ENCODE measurements at regions not wholly inside any gene's neighbourhood (a gene's known extent, or its start where the extent isn't known, plus 50 kb on each side); places are given as distances from the start of the nearest gene placed in this dataset.

DNA sequence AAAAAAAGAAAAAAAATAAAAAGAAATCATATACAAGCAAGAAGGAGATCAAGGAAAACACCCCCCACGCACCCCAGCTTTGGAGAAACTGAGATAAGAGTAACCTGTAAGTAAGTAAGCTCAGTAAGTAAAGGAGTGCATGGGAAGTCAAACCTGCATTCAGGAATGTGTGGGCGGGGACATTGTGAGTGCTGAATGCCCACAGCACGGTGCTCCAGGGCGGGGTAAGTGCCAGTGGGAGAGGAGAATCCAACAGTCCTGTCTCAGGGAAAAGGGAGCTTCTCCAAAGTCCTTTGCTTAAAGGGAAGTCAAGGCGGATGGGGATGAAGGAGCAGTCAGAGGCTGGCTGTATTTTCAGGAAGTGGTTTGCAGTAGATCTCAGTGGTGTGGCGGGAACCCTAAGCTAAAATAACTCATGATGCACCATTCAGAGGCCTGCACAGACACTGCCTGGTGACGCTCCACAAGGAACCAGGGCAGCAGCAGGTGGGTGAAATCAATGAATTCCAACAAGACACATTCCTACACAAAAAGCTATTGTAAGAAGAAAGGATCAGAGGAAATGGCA lies 368.0 kb downstream of the QKI start:
- no peak for DNase-seq

DNA sequence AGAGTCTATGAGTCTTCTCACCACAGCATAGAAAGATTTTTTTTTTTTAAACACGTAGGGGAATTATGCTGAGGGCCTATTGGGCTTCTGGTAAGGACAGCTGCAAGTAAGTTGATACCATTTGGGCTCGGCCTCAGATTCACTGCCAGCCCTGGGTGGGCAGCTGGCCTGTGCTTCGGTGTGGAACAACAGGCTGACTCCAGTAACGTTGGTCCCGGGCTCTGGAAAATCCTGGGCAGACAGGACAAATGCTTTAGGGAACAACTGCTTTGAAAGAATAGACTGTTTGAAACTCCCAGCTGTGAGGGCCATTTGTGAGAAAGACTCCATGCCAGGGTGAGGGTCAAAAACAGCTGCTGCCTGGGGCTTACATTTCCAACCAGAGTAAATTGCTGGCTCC lies 366.5 kb downstream of the QKI start:
- DNase-seq, result peak in 25 of 56 donors; percentile 5 to 63 (median 21)

DNA sequence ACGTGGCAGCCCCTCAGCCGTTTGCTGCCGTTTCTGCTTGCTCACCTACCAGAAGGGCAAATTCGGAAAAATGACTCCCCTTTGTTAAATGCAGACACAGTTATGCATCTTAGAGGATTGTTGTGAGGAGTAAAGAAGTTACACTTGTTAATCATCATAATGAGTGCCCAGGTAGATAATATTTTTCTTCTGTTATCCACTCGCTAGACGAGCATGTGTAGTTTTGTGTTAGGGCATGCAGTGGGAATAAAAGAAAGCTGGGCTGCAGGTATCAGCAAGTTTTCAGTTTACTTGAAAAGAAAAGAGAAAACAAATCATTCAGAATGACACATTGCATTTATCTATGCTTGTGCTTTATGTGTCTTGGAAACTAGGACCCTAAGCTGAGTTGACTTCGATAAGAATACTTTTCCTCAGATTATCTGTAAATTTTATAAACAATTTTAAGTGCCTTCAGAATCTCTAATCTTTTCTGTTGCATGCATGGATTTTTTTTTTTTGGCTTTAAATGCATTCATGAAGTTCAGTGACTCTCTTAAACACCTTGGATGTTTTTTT lies 365.3 kb downstream of the QKI start:
- DNase-seq, result no peak

DNA sequence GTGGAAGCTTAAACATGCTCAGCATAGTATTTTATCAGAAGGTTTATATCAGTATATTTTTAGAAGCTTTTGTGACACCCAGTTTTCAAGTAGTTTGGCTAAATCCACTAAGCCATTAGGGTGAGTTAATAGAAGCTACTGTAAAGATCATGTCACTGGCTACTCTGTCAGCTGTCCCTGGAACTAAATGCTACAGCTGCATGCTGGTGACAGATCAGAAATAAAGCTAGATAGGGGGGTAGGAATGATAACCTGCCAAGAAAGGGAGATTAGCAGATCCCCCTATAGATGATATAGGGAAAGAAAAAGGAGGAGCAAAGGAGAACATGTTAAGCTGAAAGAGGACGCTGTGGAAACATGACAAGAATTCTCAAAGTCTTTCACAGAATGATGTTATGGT lies 363.2 kb downstream of the QKI start:
- no peak for DNase-seq

DNA sequence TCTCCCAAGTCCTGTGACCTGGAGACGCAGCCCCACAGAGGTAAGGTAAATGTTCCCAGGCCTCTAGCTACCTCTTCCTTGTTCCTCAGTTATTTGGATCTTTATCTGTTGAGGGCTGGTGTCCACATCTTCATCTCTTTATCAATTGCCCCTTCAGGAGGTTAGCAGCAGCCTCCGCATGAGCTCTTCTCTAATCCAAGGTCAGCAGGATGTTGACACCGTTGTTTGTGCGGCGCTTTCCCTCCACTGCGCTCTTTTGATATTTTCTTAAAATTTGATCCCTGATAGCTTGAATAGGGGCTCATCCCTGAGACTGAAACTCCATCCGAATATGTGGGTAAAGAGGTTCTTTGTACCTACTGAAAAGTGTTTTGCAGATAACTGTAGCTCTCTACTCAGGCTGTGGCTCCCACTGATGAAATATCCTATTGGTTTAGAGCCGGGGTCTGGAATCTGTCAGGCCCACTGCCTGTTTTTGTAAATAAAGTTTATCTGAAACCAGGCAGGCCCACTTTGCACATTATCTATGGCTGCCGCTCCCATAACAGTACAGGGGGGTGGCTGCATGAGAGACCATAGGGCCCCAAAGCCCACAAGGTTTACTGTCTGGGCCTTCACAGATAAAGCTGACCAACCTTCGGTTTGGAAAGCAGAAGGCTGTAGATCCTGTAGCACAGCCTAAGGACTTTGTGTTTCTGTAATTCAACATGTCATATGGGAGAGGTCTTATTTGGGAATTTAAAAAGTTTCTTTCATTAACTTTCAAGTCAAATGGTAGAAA lies 362.6 kb downstream of the QKI start:
- no peak for DNase-seq

DNA sequence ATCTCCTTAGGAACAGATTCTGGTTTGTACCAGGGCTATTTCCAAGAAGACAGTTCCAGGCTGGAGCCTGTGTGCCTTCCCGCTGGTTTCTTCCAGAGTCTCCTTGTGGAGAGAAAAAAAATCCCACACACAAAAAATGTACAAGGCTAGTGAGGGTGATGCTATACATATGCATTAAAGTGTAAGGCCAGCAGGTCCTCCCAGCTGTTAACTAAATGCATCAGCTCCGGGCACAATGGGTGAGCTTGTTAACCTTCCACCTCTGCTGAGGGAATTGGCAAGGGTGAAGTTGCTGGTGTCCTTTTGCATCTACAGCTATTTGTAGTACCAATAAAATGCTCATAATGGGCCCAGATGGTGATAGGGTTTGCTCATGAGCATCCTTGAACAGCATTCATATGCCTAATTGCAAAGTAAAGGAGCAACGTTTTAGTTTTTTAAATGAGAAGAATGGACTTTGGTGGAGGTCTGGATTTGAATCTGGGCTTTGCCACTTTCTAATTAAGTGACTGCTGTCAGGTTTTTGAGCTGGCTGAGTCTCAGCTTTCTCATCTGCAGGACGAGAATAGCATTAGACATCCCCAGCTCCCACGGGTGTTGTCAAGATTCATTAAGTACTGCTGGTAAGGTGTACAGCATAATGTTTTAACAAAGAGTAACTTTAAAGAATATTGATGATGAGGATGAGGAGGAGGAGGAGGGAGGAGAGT lies 361.8 kb downstream of the QKI start:
- no peak for DNase-seq

DNA sequence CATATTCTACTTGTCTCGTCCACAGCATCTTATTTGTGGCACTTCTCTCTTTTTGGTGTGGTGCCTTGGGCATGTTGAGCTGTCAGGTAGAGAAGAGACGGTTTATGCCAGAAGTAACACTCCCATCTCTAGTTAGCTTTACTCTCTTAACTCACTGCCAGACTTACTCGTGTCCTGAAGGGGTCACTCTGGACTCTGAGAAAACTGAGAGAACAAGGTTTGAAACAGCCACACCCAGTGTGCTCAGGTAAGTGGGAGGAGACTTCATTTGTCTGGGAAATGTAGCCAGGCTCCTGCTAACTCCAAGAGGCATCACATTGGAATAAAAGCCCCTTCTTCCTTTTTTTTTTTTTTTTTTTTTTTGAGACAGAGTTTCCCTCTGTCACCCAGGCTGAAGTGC lies 360.8 kb downstream of the QKI start:
- no peak for DNase-seq

DNA sequence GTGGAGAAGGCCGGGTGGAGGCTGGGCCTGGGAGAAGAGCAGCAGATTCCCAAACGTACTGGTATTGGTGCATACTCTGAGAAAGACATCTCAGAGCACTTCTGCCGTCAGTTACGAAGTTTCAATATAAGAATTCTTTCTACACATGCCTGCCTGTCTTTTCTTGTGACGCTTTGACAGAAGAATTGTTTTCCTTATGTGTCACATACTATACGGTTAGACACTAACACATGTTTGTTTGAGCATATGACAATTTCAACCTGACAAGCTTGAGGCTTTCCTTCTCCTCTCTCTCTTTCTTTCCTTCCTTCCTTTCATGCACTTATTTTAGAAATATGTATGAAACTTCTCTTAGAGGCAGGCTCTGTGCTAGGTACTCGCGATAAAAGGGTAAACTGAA lies 360.0 kb downstream of the QKI start:
- no peak for DNase-seq

DNA sequence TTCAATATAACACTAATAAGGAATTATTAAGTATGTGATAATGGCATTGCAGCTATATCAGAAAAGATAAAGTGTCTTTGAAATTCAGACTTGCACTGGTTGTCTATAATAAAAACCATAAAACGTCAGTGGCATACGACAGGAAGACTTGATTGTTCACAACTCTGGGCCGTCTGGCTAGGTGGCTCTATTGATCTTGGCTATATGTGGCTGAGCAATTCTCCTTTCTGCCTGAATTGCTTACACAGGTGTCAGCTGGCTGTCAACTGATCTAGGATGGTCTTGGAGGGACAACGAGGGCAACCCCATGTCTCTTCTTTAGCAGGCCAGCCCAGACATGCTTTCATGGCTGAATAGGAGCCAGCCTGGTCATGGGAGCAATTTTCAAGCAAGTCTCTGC lies 359.1 kb downstream of the QKI start:
- no peak for DNase-seq

DNA sequence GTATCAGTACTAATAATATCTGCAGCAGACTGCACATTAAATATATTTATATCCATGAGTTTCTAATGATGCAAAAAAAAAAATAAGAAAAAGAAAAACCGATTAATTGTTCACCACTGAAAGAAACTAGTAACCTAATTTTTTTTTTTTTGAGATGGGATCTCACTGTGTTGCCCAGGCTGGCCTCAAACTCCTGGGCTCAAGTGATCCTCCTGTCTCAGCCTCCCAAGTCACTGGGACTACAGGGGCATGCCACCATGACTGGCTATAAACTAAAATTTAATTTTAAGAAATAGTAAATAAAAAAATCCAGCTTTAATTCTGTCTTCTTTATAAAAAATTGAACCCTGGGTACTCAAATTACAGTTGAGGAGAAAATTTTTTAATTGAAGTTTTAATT lies 358.2 kb downstream of the QKI start:
- DNase-seq, result no peak

DNA sequence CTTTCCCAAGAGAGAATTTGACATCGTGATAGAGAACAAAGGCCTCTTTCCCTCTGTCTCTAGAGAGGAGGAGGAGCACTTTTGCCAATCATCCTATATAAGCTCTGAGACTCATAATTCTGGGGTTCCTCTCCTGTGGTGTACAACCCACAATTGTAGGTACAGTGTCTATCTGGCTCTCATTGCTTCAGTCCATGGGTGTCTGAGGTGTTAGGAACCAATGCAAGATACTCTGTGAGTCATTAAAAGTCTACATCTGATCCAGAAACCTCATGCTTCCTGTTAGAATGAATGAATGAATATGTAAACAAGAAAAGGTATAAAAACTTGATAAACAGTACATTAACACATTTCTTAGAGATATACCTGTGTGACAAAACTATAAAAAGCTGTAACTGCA lies 356.7 kb downstream of the QKI start:
- DNase-seq, result no peak

DNA sequence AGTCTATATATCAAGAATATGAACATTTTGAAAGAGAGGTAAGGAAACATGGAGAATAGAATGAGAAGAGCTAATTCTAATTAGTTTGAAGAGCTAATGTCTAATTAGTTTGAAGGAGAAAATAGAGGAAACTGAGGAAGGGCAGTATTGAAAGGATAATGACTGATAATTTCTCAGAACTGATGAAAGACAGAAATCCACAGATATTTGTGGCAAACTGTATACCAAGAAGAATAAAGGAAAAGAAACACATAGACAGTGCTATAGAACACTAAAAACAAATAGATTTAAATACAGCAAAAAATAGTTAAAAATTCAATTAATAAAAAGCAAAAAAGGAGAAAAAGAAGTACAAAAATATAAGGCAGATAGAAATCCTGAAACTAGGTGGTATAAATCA lies 354.4 kb downstream of the QKI start:
- no peak for DNase-seq

DNA sequence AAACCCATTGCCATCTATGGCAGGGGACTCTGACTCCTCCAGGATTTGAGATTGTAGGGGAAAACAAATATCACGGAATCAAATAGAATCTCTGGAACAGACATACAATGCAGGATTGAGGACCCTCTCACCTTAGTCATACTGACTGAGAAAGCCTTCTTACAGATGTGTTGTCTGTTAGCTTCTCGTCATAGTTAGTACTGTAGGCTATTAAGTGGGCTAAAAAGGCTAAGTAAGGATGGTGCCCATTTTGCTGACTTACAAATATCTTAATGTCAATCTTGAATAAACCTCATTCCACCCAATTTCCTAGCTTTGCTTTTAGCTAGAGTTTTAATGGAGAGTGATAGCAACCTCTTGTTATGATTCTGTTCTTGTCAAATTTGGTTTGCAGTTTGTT lies 352.4 kb downstream of the QKI start:
- no peak for DNase-seq

DNA sequence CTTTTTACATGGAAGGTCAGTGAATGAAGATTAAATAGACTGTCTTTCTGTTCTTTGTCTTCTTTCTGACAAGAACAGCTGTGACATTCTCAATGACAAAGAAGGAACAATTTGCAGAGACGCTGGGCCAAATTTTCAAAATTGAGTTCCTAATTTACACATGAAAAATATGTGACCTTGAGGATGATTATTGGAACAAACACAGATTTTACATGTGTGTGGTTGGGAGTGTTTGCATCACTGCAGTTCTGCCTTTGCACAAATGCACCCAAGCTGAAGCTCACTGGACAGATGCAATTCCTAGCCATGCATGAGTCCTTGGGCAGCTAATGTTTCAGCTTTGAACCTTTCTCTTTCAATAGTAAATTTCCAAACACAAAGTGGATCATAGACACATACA lies 350.8 kb downstream of the QKI start:
- no peak for DNase-seq

DNA sequence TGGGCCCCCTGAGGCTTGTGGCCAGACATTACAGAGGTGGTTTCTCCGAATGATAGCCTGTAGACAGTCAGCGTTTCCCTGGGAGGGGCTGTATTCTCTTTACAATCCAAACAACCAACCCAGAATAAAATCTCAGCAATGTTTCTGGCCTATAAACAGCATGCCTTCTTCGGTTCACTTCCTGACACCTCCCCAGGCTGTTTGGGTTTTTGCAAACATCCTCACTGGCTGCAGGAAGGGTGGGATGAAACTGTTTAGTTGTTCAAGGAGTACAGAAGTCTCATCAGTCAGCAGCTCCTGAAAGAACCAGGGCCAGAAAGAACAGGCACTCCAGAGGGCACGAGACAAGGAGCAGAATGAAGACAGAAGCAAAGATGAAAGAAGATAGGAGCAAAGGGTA lies 350.0 kb downstream of the QKI start:
- no peak for DNase-seq

DNA sequence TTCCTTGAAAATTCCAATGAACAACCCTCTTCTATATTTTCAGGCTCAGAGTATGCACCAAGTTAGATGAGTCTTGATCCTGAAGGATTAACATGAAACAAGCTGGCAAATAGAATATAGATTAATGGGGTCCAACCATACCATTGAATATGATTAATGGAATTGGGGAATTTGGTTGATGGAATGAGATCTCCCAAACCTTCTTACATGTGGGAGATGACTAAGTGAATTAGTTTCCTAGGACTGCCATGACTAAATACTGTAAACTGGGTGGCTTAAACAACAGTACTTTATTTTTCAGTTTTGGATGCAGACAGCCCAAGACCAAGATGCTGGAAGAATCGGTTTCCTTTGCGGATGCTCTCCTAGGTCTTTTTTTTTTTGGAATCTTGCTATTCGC lies 347.0 kb downstream of the QKI start:
- DNase-seq, result no peak

DNA sequence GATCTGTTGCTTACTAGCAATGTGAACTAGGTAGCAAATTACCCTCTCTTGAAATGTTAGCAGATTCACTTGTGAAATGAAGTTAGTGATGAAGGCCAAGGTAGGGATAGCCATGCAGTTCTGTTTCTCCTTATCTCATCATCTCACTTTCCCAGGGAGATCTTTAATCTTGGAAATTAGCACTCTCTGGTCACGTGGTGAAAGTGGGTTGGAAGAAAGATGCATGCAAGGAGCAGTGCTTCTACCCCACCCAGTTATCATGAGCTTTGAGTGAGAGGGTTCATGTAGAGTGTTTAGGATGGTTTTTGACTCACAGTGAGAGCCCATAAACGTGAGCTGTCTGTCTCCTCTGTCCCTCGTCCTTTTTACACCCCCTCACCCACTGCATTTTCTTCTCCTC lies 346.3 kb downstream of the QKI start:
- DNase-seq, result no peak

DNA sequence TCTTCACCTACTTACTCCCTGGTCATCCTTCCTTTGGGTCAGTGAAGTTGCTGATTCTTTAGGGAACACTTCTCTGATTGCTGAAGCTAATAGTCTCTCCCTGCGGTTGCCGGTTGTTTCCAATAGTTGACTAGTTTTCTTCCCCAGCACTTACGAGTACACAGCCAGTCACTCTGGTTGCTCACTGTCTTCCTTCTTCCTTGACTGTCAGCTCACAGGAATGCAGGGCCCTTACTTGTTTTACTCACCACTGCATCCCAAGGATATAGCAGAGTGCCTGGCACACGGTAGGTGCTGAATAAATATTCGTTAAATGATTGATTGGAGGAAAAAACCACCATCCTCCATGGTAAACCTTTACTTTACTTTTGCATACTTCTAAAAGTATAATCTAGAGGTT lies 345.0 kb downstream of the QKI start:
- DNase-seq, result no peak

DNA sequence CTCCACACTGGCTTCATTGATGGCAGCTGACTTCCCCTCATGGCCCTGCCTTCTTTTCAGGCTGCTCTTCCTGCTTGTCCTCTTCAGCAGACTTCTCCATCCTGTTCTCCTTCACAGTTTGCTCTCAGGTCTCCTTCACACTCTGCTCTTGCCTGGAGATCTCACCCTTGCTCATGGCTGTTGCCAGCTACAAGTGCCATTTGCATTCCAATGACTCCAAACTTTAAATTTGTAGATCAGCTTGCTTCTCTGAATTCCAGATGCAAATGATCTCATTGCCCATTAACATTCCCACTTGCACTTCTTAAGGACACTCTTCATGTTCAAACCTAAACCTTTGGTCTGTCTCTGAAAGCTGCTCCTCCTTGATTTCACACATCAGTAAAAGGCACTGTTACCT lies 343.0 kb downstream of the QKI start:
- no peak for DNase-seq

DNA sequence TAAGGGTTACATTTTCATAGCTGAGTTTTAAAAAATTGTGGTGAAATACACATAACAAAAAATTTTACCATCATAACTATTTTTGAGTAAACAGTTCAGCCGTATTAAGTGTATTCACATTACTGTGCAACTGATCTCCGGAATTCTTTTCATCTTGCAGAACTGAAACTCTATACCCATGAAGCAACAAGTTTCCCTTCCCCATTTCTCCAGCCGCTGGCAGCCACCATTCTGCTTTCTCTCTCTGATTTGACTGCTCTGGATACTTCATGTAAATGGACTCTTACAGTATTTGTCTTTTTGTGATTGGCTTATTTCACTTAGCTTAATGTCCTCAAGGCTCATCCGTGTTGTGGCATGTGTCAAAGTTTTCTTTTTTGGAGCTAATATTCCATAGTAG lies 341.6 kb downstream of the QKI start:
- DNase-seq, result no peak

DNA sequence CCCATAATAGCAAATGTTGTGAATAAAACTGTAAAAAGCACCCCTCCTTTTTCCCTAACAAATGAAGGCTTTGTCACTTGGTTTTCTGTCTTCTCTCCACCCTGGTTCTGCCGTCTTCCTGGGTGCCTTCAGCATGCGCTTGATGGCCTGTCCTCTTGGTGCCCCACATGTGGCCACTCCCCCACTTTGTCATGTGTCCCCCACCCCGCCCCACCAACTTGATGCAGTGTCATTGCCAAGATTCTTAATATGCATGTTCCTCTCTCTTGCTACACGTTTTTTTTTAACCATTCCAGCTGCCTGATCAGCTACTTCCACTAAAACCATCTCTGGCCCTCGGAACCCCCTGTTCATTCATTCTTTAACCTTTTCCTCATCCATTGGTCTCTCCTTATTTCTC lies 340.3 kb downstream of the QKI start:
- no peak for DNase-seq

DNA sequence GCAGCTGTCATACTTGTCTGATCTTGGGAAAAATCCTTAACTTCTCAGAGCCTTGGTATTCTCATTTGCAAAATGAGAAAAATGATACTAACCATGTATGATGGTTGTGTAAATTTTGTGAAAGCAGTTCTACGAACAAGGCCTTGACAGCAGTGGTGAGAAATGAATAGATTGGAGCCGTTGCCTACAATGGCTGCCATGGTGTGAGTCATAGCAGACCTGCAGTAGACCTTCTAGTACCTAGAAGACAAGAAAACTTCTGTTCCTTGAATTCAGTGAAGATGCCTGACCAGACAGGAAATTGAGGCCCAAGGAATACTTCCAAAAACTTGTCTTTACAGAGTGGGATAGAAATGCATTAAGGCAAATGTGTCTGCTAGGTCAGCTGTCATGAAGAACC lies 338.9 kb downstream of the QKI start:
- no peak for DNase-seq

DNA sequence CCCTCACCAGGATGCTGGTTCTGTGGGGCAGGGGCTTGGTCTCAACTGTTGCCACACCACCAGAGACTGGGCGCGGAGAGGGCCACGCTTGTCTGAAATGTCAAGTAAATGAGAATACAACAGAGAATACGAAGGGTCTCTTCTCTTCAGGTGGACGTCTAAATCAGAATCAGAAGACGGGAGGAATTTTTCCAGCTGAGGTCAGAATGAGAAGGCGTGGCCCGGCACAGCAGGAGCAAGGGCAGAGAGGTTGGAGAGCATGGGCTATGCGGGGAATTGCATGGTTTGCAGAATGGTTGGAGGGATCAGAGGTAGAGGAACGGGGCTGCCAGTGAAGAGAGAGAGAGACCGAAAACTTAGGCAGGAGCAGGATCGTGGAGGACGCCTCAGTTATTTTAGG lies 337.9 kb downstream of the QKI start:
- DNase-seq, result no peak

All from nucleus accumbens (tissue), 56 donors.